Activated CD4-positive, alpha-beta T cell treated with anti-CD3 and anti-CD28 coated beads, Interleukin-2, amount 50 U/mL, for 4 hours (primary cell): ENCODE measurements at regions not wholly inside any gene's neighbourhood (a gene's known extent, or its start where the extent isn't known, plus 50 kb on each side); places are given as distances from the start of the nearest gene placed in this dataset.
"Not testable (repeated sequence)": the region's sequence is repeated elsewhere in the genome, so short reads cannot be mapped to it uniquely, and the experiment has no call there.

Experiments used
- DNase-seq, 2 experiments: peaks; one replicate each; pipeline ENCODE4 v3.0.0-alpha.2; 2020

DNA sequence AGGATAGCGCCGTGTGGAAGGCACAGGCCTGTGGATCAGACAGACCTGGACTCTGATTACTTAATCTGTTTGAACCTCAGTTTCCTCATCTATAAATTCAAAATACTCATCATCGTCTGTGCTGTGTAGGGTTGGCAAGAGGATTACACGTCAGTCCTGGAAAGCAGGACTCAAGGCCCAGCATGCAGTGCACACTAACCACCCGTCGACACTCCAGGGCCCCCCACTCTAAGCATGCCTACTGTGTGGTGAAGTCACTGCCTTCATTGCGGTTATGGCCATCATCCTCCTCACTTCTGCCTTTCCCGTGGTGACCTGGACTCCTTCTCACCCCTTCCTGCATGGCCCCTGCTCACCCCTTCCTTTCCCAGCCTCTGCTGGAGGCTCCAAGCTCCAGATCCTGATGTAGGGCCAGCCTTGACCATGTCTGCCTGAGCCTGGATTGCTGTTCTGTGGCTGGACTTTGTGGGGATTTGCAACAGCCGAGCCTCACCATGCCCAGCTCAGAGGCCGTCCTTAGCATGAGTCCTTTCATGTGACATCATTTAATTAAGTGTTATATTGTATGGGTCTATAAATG is 1158.0 kb downstream of the TBC1D22A start:
- no peak for DNase-seq

- DNase-seq: no peak
Measured at GRCh38 chr22:47919893-47920292, 1157.4 kb downstream of the TBC1D22A start.

DNA sequence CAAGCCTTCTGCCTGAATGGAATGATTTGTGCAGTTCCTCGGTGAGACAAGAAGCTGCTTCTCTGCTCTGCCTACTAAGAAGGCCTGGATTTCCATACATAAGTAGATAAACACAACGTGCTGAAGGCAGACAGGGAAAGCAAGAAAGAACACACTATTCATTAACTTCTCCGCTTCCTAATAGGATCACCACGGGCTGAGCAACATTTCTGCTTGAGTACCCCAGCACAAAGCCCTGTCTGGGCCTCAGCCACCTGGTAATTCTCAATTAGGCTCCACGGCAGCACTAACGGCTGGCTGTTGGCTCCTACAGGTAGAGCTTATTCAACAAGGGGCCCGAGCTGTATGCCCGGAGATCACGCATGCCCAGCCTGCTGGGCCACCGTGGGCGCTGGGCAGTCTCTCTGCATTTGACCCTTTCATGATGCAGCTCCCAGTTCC is 1156.6 kb downstream of the TBC1D22A start:
- DNase-seq: no peak

- DNase-seq: no peak
Measured at GRCh38 chr22:47918276-47918921, 1155.9 kb downstream of the TBC1D22A start.

DNA sequence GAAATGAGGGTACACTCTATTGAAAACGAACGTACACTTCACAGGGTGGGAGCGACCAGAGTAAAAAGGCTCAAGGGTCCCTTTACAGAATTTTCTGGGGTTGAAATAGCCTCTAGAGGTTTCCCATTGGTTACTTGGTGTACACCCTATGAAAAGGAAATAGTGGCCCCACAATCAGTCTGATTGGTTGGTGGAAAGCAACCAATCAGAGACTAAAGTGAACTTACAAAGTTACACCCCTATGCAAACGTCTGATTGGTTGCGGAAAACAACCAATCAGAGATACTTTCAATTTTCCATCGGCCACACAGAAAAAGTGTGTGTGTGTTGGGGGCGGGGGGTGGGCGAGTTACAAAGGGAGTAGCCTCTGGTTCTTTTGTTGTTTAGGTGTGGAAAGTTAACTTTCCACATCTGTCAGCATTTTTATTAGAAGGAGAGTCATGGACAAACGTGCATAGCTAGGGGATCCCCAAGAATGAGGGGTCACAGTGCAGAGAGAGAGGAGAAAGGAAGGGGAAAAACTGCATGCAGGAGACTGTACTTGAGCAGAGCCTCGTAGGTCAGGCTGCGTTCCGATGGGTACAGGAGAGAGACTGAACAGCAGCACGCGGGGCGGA is 1152.1 kb downstream of the TBC1D22A start:
- no peak for DNase-seq

- DNase-seq: no peak
Measured at GRCh38 chr22:47902646-47903180, 1140.3 kb downstream of the TBC1D22A start.

- DNase-seq: no peak
Measured at GRCh38 chr22:47901911-47902310, 1139.5 kb downstream of the TBC1D22A start.

DNA sequence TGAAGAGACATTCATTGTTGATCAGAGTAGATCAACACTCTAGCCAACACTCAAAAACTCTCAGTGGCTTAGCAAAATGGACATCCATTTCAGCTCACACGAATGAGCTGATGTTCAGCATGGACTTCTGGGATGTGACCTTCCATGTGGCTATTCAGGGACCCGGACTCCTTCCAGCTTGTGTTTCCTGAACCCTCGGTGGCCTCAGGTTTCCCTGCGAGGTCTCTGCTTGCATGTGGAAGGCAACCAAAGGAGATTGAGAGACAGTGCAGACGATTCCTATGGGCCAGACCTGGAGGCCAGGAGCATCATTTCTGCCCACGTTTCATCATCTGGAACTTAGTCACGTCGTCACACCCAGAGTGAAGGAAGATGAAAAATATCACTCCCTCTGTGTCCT is 1137.4 kb downstream of the TBC1D22A start:
- no peak for DNase-seq

DNA sequence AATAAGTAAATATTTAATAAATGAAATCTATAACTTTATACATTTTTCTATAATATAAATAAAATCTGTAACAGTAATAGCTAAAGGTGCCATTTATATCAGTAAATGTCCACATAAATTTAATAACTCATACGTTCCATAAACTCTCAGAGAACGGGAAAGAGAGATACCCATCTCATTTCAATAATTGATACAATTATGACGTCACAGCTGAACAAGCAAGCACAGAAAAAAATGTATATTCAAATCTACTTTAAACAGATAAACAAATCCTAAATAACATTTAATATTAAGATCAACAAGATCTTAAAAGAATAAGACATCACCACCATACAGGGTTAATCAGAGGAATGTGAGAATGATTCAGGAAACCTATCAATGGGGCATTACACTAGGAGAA is 1136.5 kb downstream of the TBC1D22A start:
- DNase-seq: no peak

- DNase-seq: no peak
Measured at GRCh38 chr22:47891609-47892008, 1129.2 kb downstream of the TBC1D22A start.

DNA sequence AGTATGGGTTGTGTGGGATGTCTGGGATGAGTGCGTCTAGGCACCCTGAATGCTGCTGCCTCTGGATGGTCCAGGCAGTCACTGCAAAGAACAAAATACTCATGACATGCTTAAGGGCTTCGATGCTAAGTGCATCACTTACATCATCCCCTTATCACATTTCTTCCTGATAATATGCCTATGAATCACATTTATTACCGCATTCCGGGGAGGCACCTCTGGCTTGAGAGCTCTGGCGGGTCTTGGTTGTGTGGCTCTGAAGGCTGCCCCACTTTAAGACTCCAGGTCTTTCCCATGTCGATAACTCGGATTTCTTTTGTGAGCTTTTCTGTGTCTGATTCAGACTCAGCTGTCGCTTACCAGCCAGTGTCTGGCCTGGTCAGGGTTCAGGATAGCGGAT is 1126.4 kb downstream of the TBC1D22A start:
- no peak for DNase-seq

GRCh38 chr22:47884775-47885174 is 1122.3 kb downstream of the TBC1D22A start:
- no peak for DNase-seq

GRCh38 chr22:47884200-47884599 is 1121.8 kb downstream of the TBC1D22A start:
- no peak for DNase-seq

- no peak for DNase-seq
Measured at GRCh38 chr22:47883757-47884156, 1121.3 kb downstream of the TBC1D22A start.

DNA sequence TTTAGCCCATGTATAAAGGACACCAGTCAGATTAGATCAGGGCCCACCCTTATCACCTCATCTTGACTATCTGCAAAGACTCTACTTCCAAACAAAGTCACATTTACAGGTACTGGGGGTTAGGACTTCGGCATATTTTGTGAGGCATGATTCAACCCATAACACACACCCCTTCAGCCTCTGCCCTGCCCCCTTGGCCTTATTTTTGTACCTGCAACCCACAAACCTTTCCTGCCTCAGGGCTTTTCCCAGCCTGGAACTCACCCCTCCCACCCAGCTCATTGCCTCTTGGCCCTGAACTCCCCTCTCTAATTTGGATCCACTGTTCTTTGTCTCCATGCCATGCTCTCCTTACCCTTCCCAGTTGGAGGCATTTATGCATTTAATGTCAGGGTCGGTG is 1116.9 kb downstream of the TBC1D22A start:
- no peak for DNase-seq

GRCh38 chr22:47878460-47878859 is 1116.0 kb downstream of the TBC1D22A start:
- no peak for DNase-seq

DNA sequence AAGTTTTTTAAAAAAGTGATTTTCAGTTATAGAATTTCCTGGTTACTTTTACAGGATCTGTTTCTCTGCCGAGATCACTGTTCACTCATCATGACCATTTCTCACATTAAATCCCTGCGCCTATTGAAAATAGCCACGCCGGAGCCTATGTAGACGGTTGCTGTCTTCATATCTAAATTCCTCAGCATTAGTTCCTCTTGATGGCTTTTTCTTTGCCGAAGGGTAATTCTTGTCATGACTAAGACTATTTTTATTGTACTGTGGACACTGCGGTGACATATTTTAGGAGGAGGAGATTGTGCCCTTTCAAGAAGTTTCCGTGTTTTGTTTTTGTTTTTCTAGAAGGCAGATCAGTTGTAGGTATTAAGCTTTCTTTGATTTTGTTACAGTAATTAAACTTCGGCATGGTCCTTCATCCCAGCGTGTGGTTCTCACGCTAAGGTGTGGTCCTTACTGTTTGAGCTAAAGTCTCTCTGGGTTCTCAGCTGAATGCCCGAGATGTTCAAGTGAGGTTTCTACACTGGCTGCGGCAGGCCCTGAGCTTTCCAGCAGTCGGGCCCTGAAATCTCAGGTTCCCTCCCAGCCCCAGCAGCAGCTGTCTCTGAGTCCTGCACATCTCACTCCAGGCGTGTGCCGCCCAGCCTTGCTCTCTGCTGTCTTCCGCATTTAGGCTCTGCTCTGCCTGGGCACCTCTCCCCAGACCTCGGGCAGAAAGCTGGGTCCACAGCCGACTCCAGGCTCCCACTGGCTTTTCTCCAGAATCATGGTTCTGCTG is 1110.5 kb downstream of the TBC1D22A start:
- no peak for DNase-seq

GRCh38 chr22:47865626-47866025 is 1103.2 kb downstream of the TBC1D22A start:
- DNase-seq: no peak

DNA sequence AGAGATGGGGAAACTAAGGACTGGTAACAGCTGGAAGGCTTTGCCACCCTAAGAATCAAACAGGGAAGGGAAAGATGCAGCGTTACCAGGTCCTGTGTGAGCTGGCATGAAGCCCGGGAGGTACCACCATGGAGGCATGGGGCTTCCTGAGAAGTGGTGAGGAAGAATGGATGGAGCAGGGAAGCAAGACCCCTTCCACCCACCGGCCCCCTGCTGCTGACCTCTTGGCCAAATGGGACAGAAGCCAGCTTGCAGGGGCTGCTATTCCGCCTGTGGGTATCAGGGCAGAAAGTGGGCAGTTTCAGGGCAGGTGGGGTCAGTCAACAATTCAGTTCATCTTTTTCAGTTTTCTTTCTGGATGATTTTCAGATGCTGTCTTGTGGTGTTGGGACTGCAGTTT is 1099.9 kb downstream of the TBC1D22A start:
- no peak for DNase-seq

DNA sequence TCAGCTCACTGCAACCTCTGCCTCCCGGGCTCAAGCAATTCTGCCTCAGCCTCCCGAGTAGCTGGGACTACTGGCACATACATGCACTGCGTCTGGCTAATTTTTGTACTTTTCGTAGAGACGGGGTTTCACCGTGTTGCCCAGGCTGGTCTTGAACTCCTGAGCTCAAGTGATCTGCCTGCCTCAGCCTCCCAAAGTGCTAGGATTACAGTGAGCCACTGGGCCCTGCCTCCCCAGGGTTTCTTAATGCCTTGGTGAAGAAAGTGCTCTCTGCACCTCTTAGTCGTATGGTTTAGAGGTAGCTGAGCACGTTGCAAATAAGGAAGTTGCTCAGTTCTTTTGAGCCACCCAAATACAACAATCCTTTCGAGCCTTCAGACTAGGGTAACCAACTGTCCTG is 1098.5 kb downstream of the TBC1D22A start:
- DNase-seq: not testable (repeated sequence)

- no peak for DNase-seq
Measured at GRCh38 chr22:47859881-47860525, 1097.6 kb downstream of the TBC1D22A start.

GRCh38 chr22:47858773-47859306 is 1096.4 kb downstream of the TBC1D22A start:
- no peak for DNase-seq

GRCh38 chr22:47854680-47855079 is 1092.2 kb downstream of the TBC1D22A start:
- DNase-seq: no peak
